ENCODE measurements at regions not wholly inside any gene's neighbourhood (a gene's known extent, or its start where the extent isn't known, plus 50 kb on each side); places are given as distances from the start of the nearest gene placed in this dataset.

- no peak overlapping the region for H4K8ac ChIP-seq (replicated peaks; ENCODE audit: insufficient read length, low read depth, low read length)
- H2BK12ac ChIP-seq (ENCODE audit: insufficient read length, low read depth, low read length): no peak overlapping the region
- no peaks in the 10 kb centered on the region for H3K36me3 Mint-ChIP-seq (ENCODE audit: insufficient read depth in 1 of 3, low read depth in 3 of 3)
These were observed 155.7 kb upstream of the PCSK5 start for GRCh38 chr9:75734802-75735201.

More at GRCh38 chr9:75734802-75735201, 155.7 kb upstream of the PCSK5 start:
- H4K20me1 ChIP-seq (ENCODE audit: control insufficient read depth, insufficient read depth, insufficient read length): no peaks in the 10 kb centered on the region
- no peak overlapping the region for H3K27ac ChIP-seq (ENCODE audit: insufficient read length, low read depth, low read length)
- Mint-ChIP-seq H3K27ac (no peak overlapping the region), H3K27me3 (ENCODE audit: low read depth) (no peaks in the 10 kb centered on the region; the same call in 1 of the 2 replicates), H3K9me3 (no peaks in the 10 kb centered on the region), H3K4me3 (no peak overlapping the region), H3K4me1 (no peaks in the 10 kb centered on the region)
- no peak overlapping the region for H3K18ac ChIP-seq (ENCODE audit: insufficient read length, low read depth, low read length)
- DNase-seq: no peak
- H2BK5ac ChIP-seq (ENCODE audit: insufficient read length, low read length): no peak overlapping the region
- H3K4me1 ChIP-seq (ENCODE audit: insufficient read depth, low read length): no peaks in the 10 kb centered on the region
- WGBS (ENCODE audit: extremely low coverage, insufficient read length, low lambda C conversion rate): no CpG with 5 or more reads among the region's 3 CpGs
- H3K79me2 ChIP-seq (ENCODE audit: insufficient read depth, low read length): no peaks in the 10 kb centered on the region
- no peak overlapping the region for H2AK5ac ChIP-seq (ENCODE audit: insufficient read length, low read length)
- H3K79me1 ChIP-seq (ENCODE audit: insufficient read depth, low read depth, low read length, poor library complexity, severe bottlenecking): no peaks in the 10 kb centered on the region
- H3K9me3 ChIP-seq (ENCODE audit: control insufficient read depth, low read depth, low read length): no peaks in the 10 kb centered on the region
- no peak overlapping the region for H4K5ac ChIP-seq (ENCODE audit: insufficient read length, low read depth, low read length)
- H2BK120ac ChIP-seq (ENCODE audit: low read depth, low read length, poor library complexity, severe bottlenecking): no peak overlapping the region
- no peak overlapping the region for H3K23ac ChIP-seq (ENCODE audit: insufficient read length, low read depth, low read length)
- no peaks in the 10 kb centered on the region for H3K27me3 ChIP-seq (ENCODE audit: insufficient read depth, low read length)
- no peak overlapping the region for H2BK20ac ChIP-seq (ENCODE audit: low read depth, low read length, poor library complexity, severe bottlenecking)
- H3K4ac ChIP-seq (ENCODE audit: low read depth, low read length): no peak overlapping the region
- no peaks in the 10 kb centered on the region for H3K23me2 ChIP-seq (ENCODE audit: insufficient read length, low read depth, low read length, poor library complexity, severe bottlenecking)
- H2AFZ ChIP-seq (ENCODE audit: low read length): no peak overlapping the region
- H3K9ac ChIP-seq (ENCODE audit: extremely low read depth, insufficient read length, low read length): no peak overlapping the region
- no peak overlapping the region for H2BK15ac ChIP-seq (ENCODE audit: low read depth, low read length)
- H3K4me2 ChIP-seq (ENCODE audit: insufficient read depth, insufficient read length, low read length): no peak overlapping the region
- no peak overlapping the region for H3K56ac ChIP-seq (ENCODE audit: insufficient read length, low read depth, low read length)
- no peak overlapping the region for H3K14ac ChIP-seq (ENCODE audit: insufficient read depth, low read length)
- H4K91ac ChIP-seq (ENCODE audit: insufficient read length, low read depth, low read length): no peak overlapping the region
- no peak overlapping the region for H3T11ph ChIP-seq (ENCODE audit: low read length)
- TF ChIP-seq, protein P1, sequence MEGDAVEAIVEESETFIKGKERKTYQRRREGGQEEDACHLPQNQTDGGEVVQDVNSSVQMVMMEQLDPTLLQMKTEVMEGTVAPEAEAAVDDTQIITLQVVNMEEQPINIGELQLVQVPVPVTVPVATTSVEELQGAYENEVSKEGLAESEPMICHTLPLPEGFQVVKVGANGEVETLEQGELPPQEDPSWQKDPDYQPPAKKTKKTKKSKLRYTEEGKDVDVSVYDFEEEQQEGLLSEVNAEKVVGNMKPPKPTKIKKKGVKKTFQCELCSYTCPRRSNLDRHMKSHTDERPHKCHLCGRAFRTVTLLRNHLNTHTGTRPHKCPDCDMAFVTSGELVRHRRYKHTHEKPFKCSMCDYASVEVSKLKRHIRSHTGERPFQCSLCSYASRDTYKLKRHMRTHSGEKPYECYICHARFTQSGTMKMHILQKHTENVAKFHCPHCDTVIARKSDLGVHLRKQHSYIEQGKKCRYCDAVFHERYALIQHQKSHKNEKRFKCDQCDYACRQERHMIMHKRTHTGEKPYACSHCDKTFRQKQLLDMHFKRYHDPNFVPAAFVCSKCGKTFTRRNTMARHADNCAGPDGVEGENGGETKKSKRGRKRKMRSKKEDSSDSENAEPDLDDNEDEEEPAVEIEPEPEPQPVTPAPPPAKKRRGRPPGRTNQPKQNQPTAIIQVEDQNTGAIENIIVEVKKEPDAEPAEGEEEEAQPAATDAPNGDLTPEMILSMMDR (conservative IDR thresholded peaks at IDR 0.05): no peak

All from H9 (cell line).